ENCODE measurements at regions not wholly inside any gene's neighbourhood (a gene's known extent, or its start where the extent isn't known, plus 50 kb on each side); places are given as distances from the start of the nearest gene placed in this dataset.

GRCh38 chr6:19443411-19443810 lies 393.8 kb upstream of the ID4 start:
- no peaks in the 10 kb centered on the region for H3K79me2 ChIP-seq (ENCODE audit: control insufficient read depth, insufficient read depth, low read length)
- DNase-seq (ENCODE audit: extremely low read depth in 1 of 4, low spot score in 3 of 4), result no peak
- TF ChIP-seq KDM5B (IDR thresholded peaks at IDR 0.05; ENCODE audit: insufficient replicate concordance, low read depth, low read length) (no peak), DACH1 (IDR thresholded peaks at IDR 0.05; ENCODE audit: partially characterized antibody) (no peak), ZNF324 (CRISPR knock-in tag; IDR thresholded peaks at IDR 0.05) (no peak), DIDO1 (tag; IDR thresholded peaks at IDR 0.05; ENCODE audit: low read depth) (no peak), SMAD3 (CRISPR knock-in tag; conservative IDR thresholded peaks at IDR 0.05) (no peak), MYBL2 (IDR thresholded peaks at IDR 0.05; ENCODE audit: low read depth) (no peak), MYBL2 (CRISPR knock-in tag; IDR thresholded peaks at IDR 0.05; ENCODE audit: borderline replicate concordance) (no peak), HMGXB4 (CRISPR knock-in tag; IDR thresholded peaks at IDR 0.05) (no peak), ZNF124 (CRISPR knock-in tag; IDR thresholded peaks at IDR 0.05) (no peak), EZH2 (IDR thresholded peaks at IDR 0.05; ENCODE audit: borderline replicate concordance, low read depth, low read length) (no peak), STAG1 (CRISPR knock-in tag; IDR thresholded peaks at IDR 0.05; ENCODE audit: borderline replicate concordance) (no peak), ZNF347 (CRISPR knock-in tag; IDR thresholded peaks at IDR 0.05; ENCODE audit: low read depth) (no peak)
- TF ChIP-seq, protein P1, sequence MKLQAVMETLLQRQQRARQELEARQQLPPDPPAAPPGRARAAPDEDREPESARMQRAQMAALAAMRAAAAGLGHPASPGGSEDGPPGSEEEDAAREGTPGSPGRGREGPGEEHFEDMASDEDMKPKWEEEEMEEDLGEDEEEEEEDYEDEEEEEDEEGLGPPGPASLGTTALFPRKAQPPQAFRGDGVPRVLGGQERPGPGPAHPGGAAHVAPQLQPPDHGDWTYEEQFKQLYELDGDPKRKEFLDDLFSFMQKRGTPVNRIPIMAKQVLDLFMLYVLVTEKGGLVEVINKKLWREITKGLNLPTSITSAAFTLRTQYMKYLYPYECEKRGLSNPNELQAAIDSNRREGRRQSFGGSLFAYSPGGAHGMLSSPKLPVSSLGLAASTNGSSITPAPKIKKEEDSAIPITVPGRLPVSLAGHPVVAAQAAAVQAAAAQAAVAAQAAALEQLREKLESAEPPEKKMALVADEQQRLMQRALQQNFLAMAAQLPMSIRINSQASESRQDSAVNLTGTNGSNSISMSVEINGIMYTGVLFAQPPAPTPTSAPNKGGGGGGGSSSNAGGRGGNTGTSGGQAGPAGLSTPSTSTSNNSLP (IDR thresholded peaks at IDR 0.05; ENCODE audit: borderline replicate concordance, low read depth, low read length), result no peak
- no peaks in the 10 kb centered on the region for H3K9me1 ChIP-seq (ENCODE audit: control insufficient read depth, insufficient read depth, low read length)
- POLR2A ChIA-PET, result no interaction called here
- no peak overlapping the region for H3K27ac ChIP-seq (ENCODE audit: extremely low read depth, low read depth, low read length)
- H3K9ac ChIP-seq (ENCODE audit: insufficient read depth in 1 of 2, low read depth in 2 of 2, low read length in 2 of 2), result no peak overlapping the region
- no peaks in the 10 kb centered on the region for H3K4me1 ChIP-seq (replicated peaks in 1 of 2; ENCODE audit: control insufficient read depth in 2 of 2, insufficient read depth in 2 of 2, low read length in 2 of 2)
- in situ Hi-C loops (cut with MboI) (no loop called here), intact Hi-C loops (cut with micrococcal nuclease) (no loop called here)
- CTCF ChIA-PET (ENCODE audit: low intra/inter-chr PET ratio), result no interaction called here
- H4K20me1 ChIP-seq (replicated peaks; ENCODE audit: control insufficient read depth, insufficient read depth, low read length), result no peaks in the 10 kb centered on the region
- 2% methylated on average over 3 of the region's 3 CpGs for WGBS (ENCODE audit: insufficient coverage, low coverage, missing lambda C conversion rate)
- H3K27me3 ChIP-seq (ENCODE audit: control insufficient read depth in 2 of 2, insufficient read depth in 2 of 2, low read length in 2 of 2), result no peaks in the 10 kb centered on the region
- H3K9me3 ChIP-seq (replicated peaks; ENCODE audit: control insufficient read depth, insufficient read depth, low read depth, low read length), result no peaks in the 10 kb centered on the region
- no peak for FAIRE-seq
- H3K36me3 ChIP-seq (ENCODE audit: control insufficient read depth, insufficient read depth, low read length), result no peaks in the 10 kb centered on the region
- BruUV-seq (replicated peaks), result no TSS peak
- H2AFZ ChIP-seq (ENCODE audit: low read depth, low read length), result no peak overlapping the region
- no peak overlapping the region for H3K4me2 ChIP-seq (ENCODE audit: insufficient read depth, low read length)
- no peak overlapping the region for H3K4me3 ChIP-seq
- no peak for ATAC-seq
